Endodermal cell (in vitro differentiated cells): ENCODE measurements at regions not wholly inside any gene's neighbourhood (a gene's known extent, or its start where the extent isn't known, plus 50 kb on each side); places are given as distances from the start of the nearest gene placed in this dataset.

Experiments
- DNase-seq: peaks from one replicate; pipeline ENCODE4 v3.0.0-alpha.2; 2017
- H3K27ac ChIP-seq: 2 replicates; pipeline ENCODE4 v1.5.1; 2013; ENCODE audit warnings: mild to moderate bottlenecking, low read depth, low read length, moderate library complexity
- H3K27me3 ChIP-seq: 2 replicates; pipeline ENCODE4 v1.6.1; 2013; ENCODE audit warnings: mild to moderate bottlenecking, low read length, moderate library complexity; ENCODE audit not compliant: insufficient read depth, control insufficient read depth, poor library complexity, severe bottlenecking
- H3K36me3 ChIP-seq: 2 replicates; pipeline ENCODE4 v1.7.0; 2013; ENCODE audit warnings: mild to moderate bottlenecking, low read length, moderate library complexity; ENCODE audit not compliant: control insufficient read depth, insufficient read depth
- H3K4me1 ChIP-seq: one replicate; pipeline ENCODE4 v1.7.0; 2013; ENCODE audit warnings: low read length; ENCODE audit not compliant: control insufficient read depth, insufficient read depth
- H3K4me3 ChIP-seq: 2 replicates; pipeline ENCODE4 v1.5.1; 2013; ENCODE audit warnings: mild to moderate bottlenecking, low read length, moderate library complexity
- H3K9ac ChIP-seq: 2 replicates; pipeline ENCODE4 v1.6.1; 2013; ENCODE audit warnings: mild to moderate bottlenecking, low read length, moderate library complexity; ENCODE audit not compliant: poor library complexity, severe bottlenecking; ENCODE audit errors: extremely low read depth
- H3K9me3 ChIP-seq: 2 replicates; pipeline ENCODE4 v1.6.1; 2013; ENCODE audit warnings: mild to moderate bottlenecking, low read length, moderate library complexity; ENCODE audit not compliant: control insufficient read depth
- H3K27ac Mint-ChIP-seq: 2 replicates; pipeline ENCODE4 v1.8.0; 2020; ENCODE audit warnings: mixed read lengths
- H3K27me3 Mint-ChIP-seq: 2 replicates; pipeline ENCODE4 v1.8.0; 2021; ENCODE audit warnings: mild to moderate bottlenecking, mixed read lengths; ENCODE audit not compliant: insufficient read depth
- H3K36me3 Mint-ChIP-seq: 2 replicates; pipeline ENCODE4 v1.8.0; 2020; ENCODE audit warnings: low read depth, mixed read lengths
- H3K4me1 Mint-ChIP-seq: 2 replicates; pipeline ENCODE4 v1.8.0; 2020; ENCODE audit warnings: mixed read lengths
- H3K4me3 Mint-ChIP-seq: 2 replicates; pipeline ENCODE4 v1.8.0; 2020; ENCODE audit warnings: mild to moderate bottlenecking, moderate library complexity, mixed read lengths
- H3K9me3 Mint-ChIP-seq: 2 replicates; pipeline ENCODE4 v1.8.0; 2020; ENCODE audit warnings: mild to moderate bottlenecking, mixed read lengths
- CTCF ChIP-seq: fragments of 200-600 bp; sonication (generic); conservative IDR thresholded peaks from 2 replicates; pipeline ENCODE4 v1.5.0; 2021; ENCODE audit warnings: antibody characterized with exemption, mild to moderate bottlenecking
- WGBS, 2 experiments: methylation state at CpG; one replicate each; pipeline versions ENCODE4 v1.1.5 to v1.1.7; 2013; ENCODE audit warnings: missing lambda C conversion rate in 2 of 2, mixed read lengths in 1 of 2; ENCODE audit not compliant: insufficient coverage in 1 of 2, insufficient read length in 1 of 2; 5-methylcytosine and 5-hydroxymethylcytosine counted together

- no peak for TF ChIP-seq CTCF
- Mint-ChIP-seq H3K4me1 (no peaks in the 10 kb centered on the region), H3K9me3 (peaks cover 58% of the 10 kb centered on the region), H3K4me3 (no peak overlapping the region), H3K36me3 (no peaks in the 10 kb centered on the region), H3K27me3 (no peaks in the 10 kb centered on the region), H3K27ac (no peak overlapping the region)
- H3K4me1 ChIP-seq, result no peaks in the 10 kb centered on the region
- DNase-seq, result no peak
- no peak overlapping the region for H3K4me3 ChIP-seq
- H3K36me3 ChIP-seq, result no peaks in the 10 kb centered on the region
- H3K9ac ChIP-seq, result no peak overlapping the region
- no peaks in the 10 kb centered on the region for H3K9me3 ChIP-seq
- no peaks in the 10 kb centered on the region for H3K27me3 ChIP-seq
- H3K27ac ChIP-seq, result no peak overlapping the region
Observed at GRCh38 chr2:57278451-57278850, 768.2 kb upstream of the VRK2 start.

GRCh38 chr2:57291209-57291608 is 755.4 kb upstream of the VRK2 start:
- H3K9ac ChIP-seq, result no peak overlapping the region
- Mint-ChIP-seq H3K4me3 (no peak overlapping the region), H3K4me1 (no peaks in the 10 kb centered on the region), H3K36me3 (no peaks in the 10 kb centered on the region), H3K27me3 (no peaks in the 10 kb centered on the region), H3K9me3 (no peaks in the 10 kb centered on the region), H3K27ac (no peak overlapping the region)
- no peaks in the 10 kb centered on the region for H3K4me1 ChIP-seq
- WGBS, 2 experiments, result 74% methylated on average over 2 of the region's 2 CpGs; no CpG with 5 or more reads in 1 of the 2 experiments
- DNase-seq, result peak; percentile 46
- H3K36me3 ChIP-seq, result no peaks in the 10 kb centered on the region
- no peak overlapping the region for H3K4me3 ChIP-seq
- H3K27me3 ChIP-seq, result no peaks in the 10 kb centered on the region
- no peak overlapping the region for H3K27ac ChIP-seq
- no peak for TF ChIP-seq CTCF
- no peaks in the 10 kb centered on the region for H3K9me3 ChIP-seq

GRCh38 chr2:57296795-57297517 is 749.6 kb upstream of the VRK2 start:
- no peaks in the 10 kb centered on the region for H3K4me1 Mint-ChIP-seq
- TF ChIP-seq CTCF, result no peak
- no peaks in the 10 kb centered on the region for H3K9me3 Mint-ChIP-seq
- H3K27ac Mint-ChIP-seq, result no peak overlapping the region
- no peak for DNase-seq
- H3K27me3 Mint-ChIP-seq, result no peaks in the 10 kb centered on the region
- Histone ChIP-seq H3K27me3 (no peaks in the 10 kb centered on the region), H3K36me3 (no peaks in the 10 kb centered on the region), H3K4me3 (no peak overlapping the region), H3K4me1 (no peaks in the 10 kb centered on the region), H3K9me3 (no peaks in the 10 kb centered on the region), H3K27ac (no peak overlapping the region), H3K9ac (no peak overlapping the region)
- no peak overlapping the region for H3K4me3 Mint-ChIP-seq
- 89 to 100% methylated on average over 1 to 2 of the region's 2 CpGs for WGBS, 2 experiments
- no peaks in the 10 kb centered on the region for H3K36me3 Mint-ChIP-seq
